Colon (tissue), 2 donors: ENCODE measurements at regions not wholly inside any gene's neighbourhood (a gene's known extent, or its start where the extent isn't known, plus 50 kb on each side); places are given as distances from the start of the nearest gene placed in this dataset.

Experiments
- FAIRE-seq: peaks from 2 replicates; lab custom pipeline; 2012; peaks lifted over from hg19 to GRCh38; lab: Jason Lieb, UNC
- donor health status: control.
- donor health status: control.

- FAIRE-seq, result no peak
Observed at GRCh38 chr2:12027136-12027535, 280.7 kb downstream of the LPIN1 start.

- no peak for FAIRE-seq
Observed at GRCh38 chr2:12031866-12032265, 285.4 kb downstream of the LPIN1 start.

- no peak for FAIRE-seq
Observed at GRCh38 chr2:12032398-12032797, 286.0 kb downstream of the LPIN1 start.

- no peak for FAIRE-seq
Observed at GRCh38 chr2:12032975-12033374, 286.5 kb downstream of the LPIN1 start.

DNA sequence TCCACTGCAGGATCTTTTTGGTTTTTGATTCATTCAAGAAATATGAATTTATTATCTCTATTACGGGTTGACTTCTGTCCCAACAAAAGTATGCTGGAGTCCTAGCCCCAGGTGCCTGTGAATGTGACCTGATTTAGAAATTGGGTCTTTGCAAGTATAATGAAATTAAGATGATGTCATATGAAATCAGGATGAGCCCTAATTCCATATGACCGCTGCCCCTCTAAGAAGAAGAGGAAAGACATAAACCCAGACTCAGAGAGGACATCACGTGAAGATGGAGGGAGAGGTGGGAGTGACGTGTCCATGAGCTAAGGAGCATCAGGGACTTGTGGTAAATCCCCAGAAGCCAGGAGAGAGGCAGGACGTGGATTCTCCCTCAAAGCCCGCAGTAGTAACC lies 287.1 kb downstream of the LPIN1 start:
- no peak for FAIRE-seq

- FAIRE-seq, result no peak
Observed at GRCh38 chr2:12034382-12034781, 287.9 kb downstream of the LPIN1 start.

DNA sequence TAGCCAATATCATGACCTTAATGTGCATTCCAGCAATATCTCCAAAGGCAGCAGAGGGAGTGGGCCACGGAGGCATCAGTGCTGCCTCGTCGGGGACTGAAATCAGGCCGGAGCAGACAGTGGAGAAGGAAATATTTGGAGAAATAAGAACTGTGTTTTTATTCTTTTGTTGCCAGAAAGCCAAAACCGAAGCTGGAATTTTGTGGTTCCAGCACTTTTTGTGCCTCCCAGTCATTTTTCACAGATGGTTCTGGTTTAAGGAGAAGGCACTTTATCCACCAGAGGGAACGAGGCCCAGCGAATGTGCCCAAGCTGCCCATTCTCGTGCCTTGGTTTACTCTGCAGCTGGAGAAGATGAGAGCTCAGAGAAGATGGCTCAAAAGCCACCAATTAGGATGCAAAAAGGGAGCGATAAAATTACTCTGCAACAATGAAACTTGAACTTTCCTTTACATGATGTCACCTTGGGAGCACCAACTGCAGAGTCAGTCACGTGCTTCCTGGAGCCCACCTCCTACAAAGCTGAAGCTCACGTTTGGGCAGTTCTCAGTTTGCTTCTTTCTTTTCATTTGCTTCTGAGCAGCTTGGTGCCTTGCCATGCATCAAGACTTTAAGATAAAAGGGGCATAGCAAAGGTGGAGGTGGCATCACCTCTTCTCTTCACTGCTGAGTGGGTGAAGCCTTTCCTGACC lies 288.7 kb downstream of the LPIN1 start:
- FAIRE-seq, result no peak

DNA sequence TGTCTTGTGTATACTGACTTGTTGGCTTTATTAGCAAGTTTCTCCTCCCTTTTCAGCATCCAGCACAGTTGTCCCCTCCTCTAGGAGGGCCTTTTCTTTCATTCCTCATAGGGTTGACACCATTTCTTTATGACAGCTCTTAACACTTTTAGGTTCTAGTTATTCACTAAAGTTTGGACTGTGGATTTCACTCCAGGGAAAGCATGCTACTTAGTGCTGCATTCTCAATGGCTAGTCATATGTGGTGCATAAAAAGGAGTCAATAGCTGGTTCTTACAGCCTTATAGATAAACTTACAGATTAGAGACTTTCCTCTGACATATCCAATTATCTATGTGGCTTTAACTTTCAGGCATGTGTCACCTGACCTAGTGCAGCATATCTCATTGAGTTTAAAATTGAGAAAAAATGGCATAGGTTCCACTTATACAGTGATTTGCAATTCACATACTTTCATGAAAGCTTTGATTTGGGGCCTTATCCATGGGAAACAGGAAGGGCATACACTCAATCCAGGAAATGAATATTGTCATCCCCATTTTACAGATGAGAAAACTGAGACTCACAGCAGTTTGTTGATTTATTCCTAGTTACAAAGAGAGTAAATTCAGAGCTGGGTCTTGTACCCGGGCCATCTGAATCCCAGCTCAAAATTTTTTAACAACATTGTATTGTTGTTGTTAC lies 289.7 kb downstream of the LPIN1 start:
- no peak for FAIRE-seq

DNA sequence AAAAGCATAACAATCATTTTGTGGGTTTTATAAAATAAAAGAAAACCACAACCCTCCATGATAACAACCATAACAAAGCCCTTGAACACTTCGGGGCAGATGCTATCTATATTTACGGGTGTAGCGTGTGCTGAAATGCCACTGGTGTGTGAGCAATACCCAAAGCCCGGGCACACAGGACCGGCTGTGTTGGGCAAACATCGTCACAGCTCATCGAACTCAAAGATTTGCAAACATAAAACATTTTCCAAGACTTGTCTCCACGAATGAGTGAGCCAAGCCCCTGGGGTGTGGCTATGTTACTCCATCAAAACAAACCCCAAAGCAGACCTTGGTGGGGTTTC lies 290.2 kb downstream of the LPIN1 start:
- no peak for FAIRE-seq

DNA sequence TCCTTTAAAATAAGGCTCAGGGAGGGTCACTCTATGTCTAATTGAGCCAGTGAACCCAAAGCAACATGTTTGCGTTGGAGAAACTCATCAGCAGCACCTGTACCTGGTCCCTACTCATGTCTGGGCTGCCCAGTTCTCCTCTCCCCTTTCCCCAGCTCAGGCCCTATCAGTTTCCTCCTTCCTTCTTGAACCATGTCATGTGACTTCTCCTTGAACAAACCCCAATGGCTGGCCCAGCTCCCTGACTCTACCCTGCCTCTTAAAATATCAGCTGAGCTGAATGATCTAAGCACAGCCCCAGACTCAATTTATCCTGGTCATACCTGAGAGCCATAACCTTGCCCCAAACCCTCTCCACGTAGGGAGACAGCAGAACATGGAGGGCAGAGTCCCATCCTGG lies 290.9 kb downstream of the LPIN1 start:
- FAIRE-seq, result no peak

DNA sequence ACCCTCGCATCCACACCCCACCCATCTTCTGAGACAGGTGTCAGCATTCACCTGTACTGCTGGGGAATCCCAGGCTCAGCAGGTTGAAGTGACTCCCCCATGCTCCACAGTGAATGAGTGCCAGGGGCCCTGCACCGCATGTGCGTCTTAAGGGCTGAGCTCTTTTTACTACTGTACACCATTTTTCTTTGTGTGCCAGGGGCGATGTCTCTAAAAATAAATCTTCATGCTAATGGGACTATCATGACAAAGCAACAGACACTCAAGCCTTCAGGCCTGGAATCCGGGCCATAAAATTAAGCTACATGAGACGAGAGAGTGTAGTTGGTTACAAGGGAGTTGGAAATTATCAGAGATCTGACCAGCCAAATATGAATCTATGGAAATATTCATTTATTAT lies 294.8 kb downstream of the LPIN1 start:
- FAIRE-seq, result no peak

DNA sequence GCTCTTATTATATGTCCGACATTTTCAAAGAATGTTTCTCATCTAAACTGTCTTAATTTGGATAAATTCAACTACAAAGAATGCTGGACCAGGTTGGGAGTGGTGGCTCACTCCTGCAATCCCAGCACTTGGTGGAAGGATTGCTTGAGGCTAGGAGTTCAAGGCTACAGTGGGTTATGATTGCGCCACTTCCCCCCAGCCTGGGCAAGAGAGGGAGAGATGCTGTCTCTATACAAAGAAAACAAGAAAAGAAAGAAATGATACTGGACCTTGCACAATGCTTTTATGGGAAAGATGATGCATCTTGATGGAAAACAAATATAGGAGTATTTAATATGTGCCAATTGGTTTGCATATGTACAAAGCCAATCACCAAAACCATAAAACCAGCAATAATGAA lies 296.7 kb downstream of the LPIN1 start:
- FAIRE-seq, result no peak

DNA sequence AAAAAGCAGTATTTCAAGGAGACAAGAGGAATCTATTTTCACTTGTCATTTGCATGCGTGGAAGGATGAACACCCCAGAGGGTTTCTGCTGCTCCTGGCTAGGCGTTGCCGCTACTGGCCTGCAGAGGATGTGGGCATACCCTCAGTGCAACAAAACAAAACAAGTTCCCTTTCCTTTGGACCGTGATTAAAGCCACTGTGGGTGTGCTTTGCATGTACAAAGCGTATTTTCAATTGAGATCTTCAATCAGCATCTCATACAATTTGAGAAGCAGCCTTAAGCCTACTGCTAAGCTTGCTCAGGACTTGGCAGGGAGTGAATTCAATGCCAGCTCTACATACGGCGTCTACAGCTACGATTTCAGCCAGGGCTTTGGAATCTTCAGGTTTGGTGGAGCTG lies 298.4 kb downstream of the LPIN1 start:
- FAIRE-seq, result no peak

DNA sequence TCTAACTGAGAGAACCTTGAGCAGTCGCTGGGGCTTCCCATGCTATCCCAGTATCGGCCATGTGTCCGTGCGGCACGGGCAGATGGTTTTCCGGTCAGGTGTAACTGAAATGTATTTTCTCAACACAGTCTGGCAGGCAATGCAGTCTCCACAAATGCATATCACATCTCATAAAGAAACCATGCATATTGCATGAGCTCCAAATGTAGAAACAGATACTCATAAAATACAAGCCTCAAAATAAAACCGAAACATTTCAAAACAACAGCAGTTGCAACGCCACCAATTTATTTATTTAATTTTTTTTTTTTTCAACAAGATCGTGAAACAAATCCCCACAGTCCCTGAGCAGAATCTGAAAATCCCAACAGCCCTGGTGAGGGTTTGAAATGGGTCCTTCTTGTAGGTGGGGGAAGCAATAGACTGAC lies 299.4 kb downstream of the LPIN1 start:
- no peak for FAIRE-seq

DNA sequence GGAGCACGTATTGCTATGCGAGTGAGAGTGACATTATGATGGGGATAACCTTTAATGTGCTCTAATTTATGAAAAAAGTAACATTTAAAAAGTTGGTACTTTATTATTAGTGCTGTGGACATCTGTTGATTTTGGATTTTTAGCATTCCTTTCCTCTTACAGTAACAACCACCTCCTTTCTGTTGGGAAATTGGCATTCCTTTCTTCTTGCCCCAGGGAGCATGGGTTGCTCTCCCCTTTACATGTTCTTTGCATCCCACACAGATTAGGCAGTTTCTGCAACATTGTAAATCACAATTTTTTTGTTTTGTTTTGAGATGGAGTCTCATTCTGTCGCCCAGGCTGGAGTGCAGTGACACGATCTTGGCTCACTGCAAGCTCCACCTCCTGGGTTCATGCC lies 300.2 kb downstream of the LPIN1 start:
- FAIRE-seq, result no peak

GRCh38 chr2:12047761-12048160 lies 301.3 kb downstream of the LPIN1 start:
- no peak for FAIRE-seq

DNA sequence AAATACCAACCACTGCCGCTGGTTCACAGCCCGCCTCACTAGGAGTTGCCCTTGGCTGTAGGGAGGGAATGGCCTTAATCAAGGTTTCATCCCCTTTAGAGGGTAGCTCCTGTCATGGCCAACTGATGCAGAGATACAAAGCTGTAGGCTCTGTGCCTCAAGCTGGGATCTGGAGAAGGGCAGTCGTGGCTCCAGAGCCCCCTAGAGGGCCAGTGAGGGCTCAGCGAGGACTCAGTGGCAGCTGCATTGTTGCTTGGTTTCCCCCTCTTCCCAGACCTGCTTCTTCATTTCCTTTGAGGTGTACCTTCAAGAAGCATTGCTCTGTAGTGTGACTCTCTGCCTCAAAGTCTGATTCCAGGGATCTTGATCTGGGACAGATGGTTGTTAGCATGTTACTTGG lies 302.1 kb downstream of the LPIN1 start:
- no peak for FAIRE-seq

DNA sequence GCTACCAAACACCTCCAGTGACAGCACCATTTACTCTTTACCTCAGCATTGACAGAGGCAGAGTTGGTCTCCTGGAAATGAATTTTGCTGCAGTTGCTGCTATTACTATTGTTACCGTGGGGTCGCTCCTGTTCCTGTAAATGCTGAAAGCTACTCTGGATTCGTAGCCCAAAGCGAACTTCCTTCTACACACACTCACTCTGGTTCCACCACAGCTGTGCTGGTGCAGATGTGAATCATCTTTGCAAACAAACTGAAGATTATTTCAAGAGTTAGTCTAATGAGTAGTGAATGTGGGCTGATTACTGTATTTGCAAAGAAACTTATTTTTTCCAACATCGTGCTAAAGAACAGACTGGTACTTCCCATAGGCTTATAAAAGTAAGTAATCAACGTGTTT lies 304.0 kb downstream of the LPIN1 start:
- no peak for FAIRE-seq

DNA sequence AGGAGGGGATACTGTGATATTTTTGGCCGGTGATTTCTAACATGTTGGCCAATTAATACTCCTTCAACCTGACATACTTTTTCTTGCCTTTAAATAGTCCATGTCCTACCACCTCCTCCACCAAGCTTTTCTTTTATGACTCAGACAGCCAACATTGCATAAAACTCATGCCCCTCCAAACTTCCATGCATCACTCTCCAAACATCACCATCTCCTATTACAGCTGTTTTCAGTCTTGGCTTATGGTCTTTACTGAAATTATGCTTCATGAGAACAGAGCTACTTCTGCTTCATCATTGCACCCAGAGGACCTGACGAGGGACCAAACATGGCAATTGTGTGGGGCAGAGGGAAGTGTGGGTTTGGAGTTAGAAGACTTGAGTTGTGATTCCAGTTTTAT lies 305.4 kb downstream of the LPIN1 start:
- no peak for FAIRE-seq

GRCh38 chr2:12052796-12053195 lies 306.4 kb downstream of the LPIN1 start:
- FAIRE-seq, result no peak

DNA sequence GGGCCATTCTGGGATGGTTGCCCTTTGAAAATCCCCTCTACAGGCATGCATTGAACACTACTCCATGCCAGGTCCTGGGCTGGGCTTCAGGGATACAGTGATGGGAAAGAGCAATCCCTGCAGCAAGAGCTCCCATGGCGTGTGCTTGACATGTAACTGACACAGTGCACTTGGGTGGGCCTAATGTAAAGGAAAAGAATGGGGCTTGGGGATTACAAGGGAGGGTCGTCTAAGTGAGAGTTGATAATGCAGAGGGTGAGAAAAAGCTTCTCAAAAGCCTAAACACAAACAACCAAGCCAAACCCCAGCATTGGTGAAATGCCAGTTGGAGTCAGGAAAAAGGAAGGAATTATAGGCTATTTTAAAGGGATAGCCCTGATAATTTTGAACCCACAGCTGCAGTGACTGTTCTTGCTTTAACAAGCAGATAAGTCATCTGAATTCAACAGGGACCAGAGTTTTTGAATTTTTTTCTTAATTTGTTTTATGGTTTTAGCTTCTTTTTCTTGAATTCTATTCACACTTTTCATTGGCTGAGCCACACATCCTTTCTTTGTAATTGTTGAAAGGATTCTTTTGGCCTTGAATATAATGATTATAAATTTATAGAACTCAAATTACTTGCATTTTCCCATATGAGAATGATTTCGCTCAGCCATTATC lies 308.7 kb downstream of the LPIN1 start:
- FAIRE-seq, result no peak

DNA sequence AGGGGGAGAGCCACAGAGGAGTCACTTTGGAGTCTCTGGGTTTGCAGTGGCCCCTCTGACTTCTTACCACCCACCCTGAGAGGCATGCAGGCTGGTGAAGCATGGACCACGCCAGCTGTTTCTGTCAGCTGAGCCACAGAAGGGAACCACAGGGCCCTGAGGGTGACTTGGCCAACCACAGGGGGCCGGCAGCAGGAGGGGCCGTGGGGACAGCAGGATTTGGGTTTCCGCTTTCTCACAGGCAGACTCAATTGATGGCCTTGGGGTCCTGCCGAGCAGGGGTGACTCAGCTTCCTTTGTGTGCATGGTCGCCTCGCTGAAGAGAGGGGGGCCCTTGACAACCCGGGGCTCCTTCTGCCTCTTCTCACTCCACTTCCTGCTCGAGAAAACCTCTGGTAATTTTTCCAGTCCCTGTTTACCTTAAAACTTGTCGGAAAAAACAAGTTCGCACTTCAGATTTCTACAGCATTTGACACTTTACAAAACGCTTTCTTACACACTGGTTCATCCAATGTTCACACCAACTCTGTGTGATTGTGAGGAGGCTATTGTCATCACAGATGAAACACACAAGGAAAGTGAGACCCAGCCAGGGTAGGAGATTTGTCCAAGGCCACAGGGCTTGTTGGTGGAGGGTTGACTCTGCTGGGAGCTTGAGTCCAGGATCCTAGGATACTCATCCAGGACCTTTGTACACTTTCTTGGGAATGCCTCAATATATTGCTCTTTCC lies 311.2 kb downstream of the LPIN1 start:
- no peak for FAIRE-seq
